SK-N-SH treated with all-trans-retinoic acid at 6 μM for 48 hours (cell line): ENCODE measurements at regions not wholly inside any gene's neighbourhood (a gene's known extent, or its start where the extent isn't known, plus 50 kb on each side); places are given as distances from the start of the nearest gene placed in this dataset.

Source experiments
- ATAC-seq: fragments of 200-7000 bp; cut with Tn5 transposase; 3 replicates; pipeline ENCODE4 v1.9.1; 2020; ENCODE audit warnings: mild to moderate bottlenecking, moderate library complexity
- ARNTL ChIP-seq: fragments of 450-650 bp; formaldehyde crosslinking; IDR thresholded peaks from 2 replicates; pipeline ENCODE4 v1.5.0; 2020; ENCODE audit warnings: low read depth, mild to moderate bottlenecking, moderate library complexity, borderline replicate concordance
- BACH2 ChIP-seq: fragments of 250-450 bp; sonication (Bioruptor Pico); IDR thresholded peaks from 2 replicates; pipeline ENCODE4 v1.9.0; 2021; ENCODE audit warnings: mild to moderate bottlenecking, borderline replicate concordance
- CREB5 ChIP-seq: fragments of 250-450 bp; sonication (Bioruptor Pico); IDR thresholded peaks from 2 replicates; pipeline ENCODE4 v1.5.1; 2020; ENCODE audit warnings: low read depth, mild to moderate bottlenecking, moderate library complexity
- CSDC2 ChIP-seq: fragments of 250-450 bp; sonication (Bioruptor Pico); IDR thresholded peaks from 2 replicates; pipeline ENCODE4 v1.5.0; 2020; ENCODE audit warnings: mild to moderate bottlenecking, moderate library complexity
- CSRNP3 ChIP-seq: fragments of 250-450 bp; sonication (Bioruptor Pico); IDR thresholded peaks from 2 replicates; pipeline ENCODE4 v1.5.1; 2021; ENCODE audit warnings: mild to moderate bottlenecking, moderate library complexity
- ISL1 ChIP-seq: fragments of 250-450 bp; sonication (Bioruptor Pico); IDR thresholded peaks from 2 replicates; pipeline ENCODE4 v2.1.2; 2022; ENCODE audit warnings: mild to moderate bottlenecking, moderate library complexity
- PATZ1 ChIP-seq: fragments of 250-450 bp; sonication (Bioruptor Pico); IDR thresholded peaks from 2 replicates; pipeline ENCODE4 v1.8.0; 2020; ENCODE audit warnings: mild to moderate bottlenecking, moderate library complexity, borderline replicate concordance
- POU6F1 ChIP-seq: fragments of 250-450 bp; sonication (Bioruptor Pico); IDR thresholded peaks from 2 replicates; pipeline ENCODE4 v1.8.0; 2021; ENCODE audit warnings: low read depth, mild to moderate bottlenecking, moderate library complexity, borderline replicate concordance
- PPARA ChIP-seq: fragments of 250-450 bp; sonication (Bioruptor Pico); IDR thresholded peaks from 2 replicates; pipeline ENCODE4 v1.5.0; 2020; ENCODE audit warnings: mild to moderate bottlenecking, borderline replicate concordance
- RARB ChIP-seq: fragments of 250-450 bp; sonication (Bioruptor Pico); IDR thresholded peaks from 2 replicates; pipeline ENCODE4 v1.8.0; 2021; ENCODE audit warnings: mild to moderate bottlenecking, moderate library complexity
- SNAI2 ChIP-seq: fragments of 250-450 bp; sonication (Bioruptor Pico); IDR thresholded peaks from 2 replicates; pipeline ENCODE4 v1.5.0; 2020; ENCODE audit warnings: mild to moderate bottlenecking, moderate library complexity
- TCF4 ChIP-seq: fragments of 250-450 bp; sonication (Bioruptor Pico); IDR thresholded peaks from 2 replicates; pipeline ENCODE4 v1.8.0; 2021; ENCODE audit warnings: mild to moderate bottlenecking, moderate library complexity, borderline replicate concordance
- TOX ChIP-seq: fragments of 250-450 bp; sonication (Bioruptor Pico); IDR thresholded peaks from 2 replicates; pipeline ENCODE4 v1.8.0; 2021; ENCODE audit warnings: mild to moderate bottlenecking, moderate library complexity, borderline replicate concordance
- TSHZ2 ChIP-seq: fragments of 250-450 bp; sonication (Bioruptor Pico); IDR thresholded peaks from 2 replicates; pipeline ENCODE4 v1.5.0; 2020; ENCODE audit warnings: mild to moderate bottlenecking, moderate library complexity
- ZFP3 ChIP-seq: fragments of 250-450 bp; sonication (Bioruptor Pico); IDR thresholded peaks from 2 replicates; pipeline ENCODE4 v1.5.0; 2020; ENCODE audit warnings: mild to moderate bottlenecking, moderate library complexity
- ZFP30 ChIP-seq: fragments of 450-650 bp; formaldehyde crosslinking; IDR thresholded peaks from 2 replicates; pipeline ENCODE4 v1.5.0; 2022; ENCODE audit warnings: mild to moderate bottlenecking, moderate library complexity
- ZNF565 ChIP-seq: fragments of 450-650 bp; formaldehyde crosslinking; conservative IDR thresholded peaks from 2 replicates; pipeline ENCODE4 v1.5.0; 2020; ENCODE audit warnings: low read depth, mild to moderate bottlenecking, moderate library complexity
- ZNF70 ChIP-seq: fragments of 450-650 bp; formaldehyde crosslinking; IDR thresholded peaks from 2 replicates; pipeline ENCODE4 v1.5.0; 2020; ENCODE audit warnings: mild to moderate bottlenecking, moderate library complexity
- ZNF8 ChIP-seq: fragments of 450-650 bp; formaldehyde crosslinking; IDR thresholded peaks from 2 replicates; pipeline ENCODE4 v1.5.0; 2020; ENCODE audit warnings: mild to moderate bottlenecking, moderate library complexity

GRCh38 chr10:37566332-37566731 lies 291.1 kb downstream of the ZNF248 start:
- ATAC-seq = no peak
- TF ChIP-seq ZNF8 (CRISPR knock-in tag) (no peak), POU6F1 (no peak), RARB (CRISPR knock-in tag) (no peak), TSHZ2 (CRISPR knock-in tag) (no peak)

GRCh38 chr10:37563715-37564108 lies 293.7 kb downstream of the ZNF248 start:
- ATAC-seq = no peak
- no peak for TF ChIP-seq RARB (CRISPR knock-in tag)
- TF ChIP-seq CSDC2 (CRISPR knock-in tag) = no peak
- no peak for TF ChIP-seq BACH2 (CRISPR knock-in tag)
- no peak for TF ChIP-seq PATZ1 (CRISPR knock-in tag)
- no peak for TF ChIP-seq SNAI2
- no peak for TF ChIP-seq ZFP30 (CRISPR knock-in tag)
- no peak for TF ChIP-seq CSRNP3 (CRISPR knock-in tag)
- no peak for TF ChIP-seq ZNF70
- TF ChIP-seq ISL1 = no peak
- no peak for TF ChIP-seq ZFP3
- TF ChIP-seq TCF4 (CRISPR knock-in tag) = no peak
- TF ChIP-seq CREB5 (CRISPR knock-in tag) = no peak
- no peak for TF ChIP-seq POU6F1
- TF ChIP-seq PPARA (CRISPR knock-in tag) = no peak
- no peak for TF ChIP-seq TSHZ2 (CRISPR knock-in tag)
- TF ChIP-seq ZNF8 (CRISPR knock-in tag) = no peak
- no peak for TF ChIP-seq TOX
- no peak for TF ChIP-seq ZNF565 (CRISPR knock-in tag)
- TF ChIP-seq ARNTL (CRISPR knock-in tag) = no peak
- TF ChIP-seq, all 23 proteins: peak for 0
